Fibroblast of mammary gland (primary cell): ENCODE measurements at regions not wholly inside any gene's neighbourhood (a gene's known extent, or its start where the extent isn't known, plus 50 kb on each side); places are given as distances from the start of the nearest gene placed in this dataset.

ENCODE experiments used
- DNase-seq: peaks from one replicate; pipeline ENCODE4 v3.0.0-alpha.2; 2010; ENCODE audit warnings: low read depth
- H3K4me3 ChIP-seq: 2 replicates; pipeline ENCODE4 v1.5.1; 2011; ENCODE audit warnings: low read depth, mild to moderate bottlenecking, low read length, moderate library complexity; ENCODE audit not compliant: control insufficient read depth
- CTCF ChIP-seq: conservative IDR thresholded peaks from 2 replicates; pipeline ENCODE4 v1.5.1; 2011; ENCODE audit warnings: low read depth, low read length, inconsistent platforms; ENCODE audit not compliant: control insufficient read depth, insufficient read depth

GRCh38 chr11:41612415-41612814, 153.0 kb upstream of the LRRC4C start:
- no peak for DNase-seq
- no peak overlapping the region for H3K4me3 ChIP-seq
- TF ChIP-seq CTCF: no peak

GRCh38 chr11:41613326-41613725, 153.9 kb upstream of the LRRC4C start:
- peak; percentile 1 for DNase-seq
- no peak overlapping the region for H3K4me3 ChIP-seq
- TF ChIP-seq CTCF: no peak

- TF ChIP-seq CTCF: no peak
- H3K4me3 ChIP-seq: no peak overlapping the region
- no peak for DNase-seq
Observed at GRCh38 chr11:41622707-41623359, 163.4 kb upstream of the LRRC4C start.

GRCh38 chr11:41659985-41660384, 200.5 kb upstream of the LRRC4C start:
- DNase-seq: no peak
- no peak overlapping the region for H3K4me3 ChIP-seq
- TF ChIP-seq CTCF: no peak

GRCh38 chr11:41660585-41660984, 201.1 kb upstream of the LRRC4C start:
- H3K4me3 ChIP-seq: no peak overlapping the region
- no peak for TF ChIP-seq CTCF
- no peak for DNase-seq

- no peak overlapping the region for H3K4me3 ChIP-seq
- TF ChIP-seq CTCF: no peak
- no peak for DNase-seq
Observed at GRCh38 chr11:41665441-41666360, 206.2 kb upstream of the LRRC4C start.
